Fibroblast of lung (primary cell): ENCODE measurements at regions not wholly inside any gene's neighbourhood (a gene's known extent, or its start where the extent isn't known, plus 50 kb on each side); places are given as distances from the start of the nearest gene placed in this dataset.

Experiments used
- CTCF ChIP-seq, 2 donors: IDR thresholded peaks in 1 of 2; conservative IDR thresholded peaks in 1 of 2; 1 replicate in 1 of 2; 2 replicates in 1 of 2; pipeline ENCODE4 v1.5.1; 2011 to 2012; ENCODE audit warnings: low read length in 2 of 2, control low read depth in 1 of 2, inconsistent platforms in 1 of 2, low read depth in 1 of 2, mild to moderate bottlenecking in 1 of 2
- EZH2 ChIP-seq: IDR thresholded peaks from 2 replicates; pipeline ENCODE4 v1.5.1; 2012; ENCODE audit warnings: low read length, control low read depth, mild to moderate bottlenecking; ENCODE audit errors: missing control alignments

GRCh38 chr13:87198371-87198770 is 472.8 kb upstream of the SLITRK5 start:
- TF ChIP-seq CTCF (conservative IDR thresholded peaks at IDR 0.05 in 1 of 2, IDR thresholded peaks at IDR 0.05 in 1 of 2; ENCODE audit: low read depth in 1 of 2, low read length in 2 of 2) (no peak), EZH2 (no peak)
